NCI-H345 (cell line): ENCODE measurements at regions not wholly inside any gene's neighbourhood (a gene's known extent, or its start where the extent isn't known, plus 50 kb on each side); places are given as distances from the start of the nearest gene placed in this dataset.

Experiments
- DNase-seq: peaks from one replicate; lab custom pipeline; 2025; lab: John Stamatoyannopoulos, UW

DNA sequence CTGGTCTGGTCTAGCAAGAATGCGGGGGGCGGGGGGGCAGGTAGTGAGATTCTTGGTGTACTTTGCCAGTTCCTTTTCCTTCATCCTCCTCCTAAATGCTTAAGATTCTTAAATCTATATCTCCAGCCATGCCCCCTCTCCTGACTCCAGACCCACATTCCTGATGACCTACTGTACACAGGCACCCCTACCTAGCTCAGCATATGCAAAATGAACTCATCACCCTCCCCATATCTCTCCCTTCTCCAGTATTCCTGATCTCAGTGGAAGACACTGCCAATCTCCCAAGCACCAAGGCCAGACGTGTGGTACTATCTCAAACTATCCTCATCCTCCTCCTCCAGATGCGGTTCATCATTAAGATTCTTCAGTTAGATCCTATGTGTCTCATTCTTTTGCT, 215.8 kb downstream of the SPTSSA start:
- DNase-seq, result no peak

DNA sequence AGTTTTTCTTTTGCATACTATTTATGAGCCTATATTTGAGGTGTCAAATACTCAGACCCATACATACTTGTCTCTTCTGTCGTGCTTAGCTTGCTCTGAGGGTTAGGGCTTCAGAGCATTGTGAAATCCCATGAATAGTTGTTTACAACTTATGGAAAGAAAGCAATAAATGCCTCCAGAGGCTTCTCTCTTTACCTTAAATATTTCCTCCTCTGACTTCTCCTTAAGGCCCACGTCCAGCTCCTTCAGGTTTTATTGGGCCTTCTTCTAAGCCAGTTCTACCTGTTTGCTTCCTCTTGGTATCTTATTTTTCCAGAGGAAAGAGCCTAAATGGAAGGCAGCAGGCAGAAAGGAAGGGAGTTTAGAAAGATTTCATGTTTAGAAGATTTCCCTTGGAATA, 218.6 kb downstream of the SPTSSA start:
- no peak for DNase-seq

DNA sequence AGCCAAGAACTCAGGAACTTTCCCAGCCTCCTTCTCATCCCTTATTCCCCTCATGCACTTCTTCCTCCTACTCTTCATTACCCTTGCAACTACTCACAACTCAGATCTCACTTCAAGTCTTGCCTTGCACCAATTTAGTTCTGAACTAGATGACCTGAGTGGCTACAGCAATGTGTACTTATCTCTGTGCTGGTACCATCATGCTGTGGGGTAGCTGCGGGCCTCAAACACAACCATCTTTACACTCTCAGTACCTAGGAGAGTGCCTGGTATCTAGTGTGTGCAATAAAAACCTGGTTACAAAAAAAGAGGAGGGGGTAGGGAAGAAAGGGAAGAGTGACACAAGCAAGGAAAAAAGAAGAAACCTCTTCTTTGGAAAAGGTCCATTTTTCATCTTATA, 219.0 kb downstream of the SPTSSA start:
- DNase-seq, result no peak

DNA sequence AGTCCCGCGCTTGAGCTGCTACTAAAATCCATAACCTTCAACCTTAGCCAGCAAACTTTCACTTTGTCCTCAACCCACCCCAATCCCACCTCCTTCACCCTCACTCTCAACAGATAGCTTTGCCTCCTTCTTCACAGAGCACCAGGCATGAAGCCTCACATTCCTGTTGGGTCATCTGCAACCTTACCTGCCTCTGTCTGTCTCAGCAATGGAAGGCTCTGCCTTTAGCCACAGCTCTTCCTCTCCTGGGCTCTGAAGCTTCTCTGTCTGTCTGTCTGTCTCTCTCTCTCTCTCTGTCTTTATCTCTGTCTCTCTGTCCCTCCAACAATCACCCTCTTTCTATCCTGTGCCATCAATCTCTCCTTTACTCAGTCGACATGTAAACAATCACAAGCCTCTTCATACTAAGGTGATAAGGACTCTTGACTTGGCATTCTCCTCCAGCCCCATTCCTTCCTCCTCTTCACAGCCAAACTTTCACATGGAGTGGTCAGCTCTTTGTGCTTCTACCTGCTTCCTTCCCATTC, 220.8 kb downstream of the SPTSSA start:
- DNase-seq, result no peak

DNA sequence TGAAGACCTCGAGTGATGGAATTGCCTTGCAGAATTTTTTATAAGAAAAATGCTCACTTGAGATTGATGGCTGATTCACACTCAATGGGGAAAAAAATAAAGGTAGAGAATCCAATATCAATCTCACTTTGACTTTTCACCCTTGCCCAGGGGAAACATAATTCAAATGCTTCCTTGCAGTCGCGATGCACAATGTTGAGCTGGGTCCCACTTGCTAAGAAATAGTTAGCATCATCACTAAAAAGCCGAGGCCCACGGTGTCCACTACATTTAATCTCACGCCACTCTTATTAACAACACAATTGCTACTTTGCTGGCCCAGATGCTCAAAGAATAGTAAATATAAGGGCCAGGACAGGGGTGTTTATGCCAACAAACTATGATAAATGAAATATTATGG, 223.4 kb downstream of the SPTSSA start:
- DNase-seq, result no peak

DNA sequence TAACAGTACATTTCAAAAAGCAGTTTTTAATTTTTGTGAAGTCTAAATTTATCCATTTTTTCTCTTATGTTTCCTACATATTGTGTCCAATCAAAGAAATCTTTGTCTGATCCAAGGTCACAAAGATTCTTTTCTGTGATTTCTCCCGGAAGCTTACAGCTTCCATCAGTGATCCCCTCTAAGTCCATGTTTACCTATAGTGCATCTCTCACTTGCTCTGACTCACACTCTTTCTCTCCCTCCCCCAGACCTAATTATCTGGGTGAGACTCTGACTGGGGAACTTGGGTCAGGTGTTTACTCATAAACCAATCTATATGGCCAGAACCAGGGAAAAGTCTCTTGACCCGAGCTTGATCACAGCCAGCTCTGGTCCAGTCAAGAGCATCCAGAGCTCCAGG, 224.4 kb downstream of the SPTSSA start:
- no peak for DNase-seq

DNA sequence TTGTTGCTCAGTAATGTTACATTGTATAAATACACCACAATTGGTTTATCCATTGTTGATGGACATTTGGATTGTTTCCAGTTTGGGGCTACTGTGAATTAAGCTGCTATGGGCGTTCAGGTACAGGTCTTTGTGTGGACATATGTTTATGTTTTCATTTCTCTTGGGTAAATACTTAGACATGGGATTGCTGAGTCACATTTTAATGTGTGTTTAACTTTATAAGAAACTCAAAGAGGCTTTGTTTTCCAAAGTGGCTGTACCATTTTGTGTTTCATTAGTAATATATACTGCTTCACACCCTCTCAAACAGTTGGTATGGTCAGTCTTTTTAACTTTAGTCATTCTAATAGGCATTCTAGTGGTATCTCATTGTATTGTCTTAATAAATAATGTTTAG, 225.0 kb downstream of the SPTSSA start:
- peak; percentile 62 for DNase-seq

DNA sequence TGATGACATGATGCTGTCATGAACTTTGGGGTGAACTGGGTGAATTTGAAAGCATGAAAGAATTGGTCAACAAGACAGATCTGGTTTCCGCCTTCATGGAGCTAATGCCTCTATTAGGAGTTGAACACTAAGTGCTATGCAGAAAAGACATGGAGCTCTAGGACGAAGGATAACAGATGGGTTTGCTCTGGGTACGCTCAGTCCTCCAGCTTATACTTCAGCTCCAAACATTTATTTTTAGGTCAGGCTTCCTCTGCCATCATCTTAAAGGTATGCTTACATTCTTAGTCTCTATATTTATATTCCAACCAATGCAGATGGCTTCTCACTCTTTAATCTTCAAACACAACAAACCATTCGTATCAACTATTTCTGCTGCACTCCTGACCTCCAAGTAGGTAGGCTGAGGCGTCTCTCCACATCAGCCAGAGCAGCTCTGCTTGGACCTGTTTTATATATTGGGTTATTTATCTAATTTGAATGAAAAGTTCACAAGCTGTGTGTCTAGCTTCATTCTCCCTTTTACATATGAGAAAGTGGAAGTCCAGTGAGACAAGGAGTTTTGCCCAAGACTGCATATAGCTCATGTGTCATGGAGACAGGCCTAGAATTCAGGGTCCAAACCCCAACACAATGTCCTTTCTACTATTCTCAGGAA, 226.3 kb downstream of the SPTSSA start:
- no peak for DNase-seq

DNA sequence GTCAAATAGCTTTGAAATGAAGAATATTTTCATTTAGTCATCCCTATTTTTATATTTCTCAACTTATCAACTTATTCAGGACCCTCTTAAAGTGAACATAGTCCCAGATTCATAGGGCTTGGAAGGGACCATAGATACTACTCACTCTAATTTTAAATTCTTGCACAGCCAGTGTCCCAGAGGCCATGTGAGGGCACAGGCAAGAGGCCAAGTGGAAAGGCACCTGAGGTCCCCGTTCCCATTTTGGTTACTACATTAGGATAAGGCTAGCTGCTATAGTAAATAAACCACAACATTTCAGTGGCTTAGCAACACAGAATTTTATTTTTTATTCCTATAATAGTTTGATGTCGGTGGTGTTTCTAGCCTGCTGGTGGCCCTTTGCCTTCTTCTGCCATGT, 227.8 kb downstream of the SPTSSA start:
- no peak for DNase-seq

DNA sequence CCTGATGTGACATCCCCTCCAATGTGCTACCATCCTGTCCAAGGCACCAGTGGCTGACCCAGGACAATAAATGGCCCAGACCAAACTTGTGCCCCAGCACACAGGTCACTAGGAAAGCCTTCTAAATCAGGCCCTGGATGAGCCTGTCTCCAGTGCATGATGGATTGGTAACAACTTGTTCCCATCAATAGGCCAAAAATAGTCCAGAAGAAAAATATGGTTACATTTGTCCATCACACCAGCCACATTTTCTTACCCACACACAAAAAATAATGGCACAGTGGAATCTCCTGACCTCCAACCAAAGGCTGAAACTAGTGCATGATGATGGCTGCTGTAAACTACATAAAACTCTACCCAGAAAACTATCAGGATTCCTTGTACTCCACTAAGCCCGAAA, 228.4 kb downstream of the SPTSSA start:
- no peak for DNase-seq

DNA sequence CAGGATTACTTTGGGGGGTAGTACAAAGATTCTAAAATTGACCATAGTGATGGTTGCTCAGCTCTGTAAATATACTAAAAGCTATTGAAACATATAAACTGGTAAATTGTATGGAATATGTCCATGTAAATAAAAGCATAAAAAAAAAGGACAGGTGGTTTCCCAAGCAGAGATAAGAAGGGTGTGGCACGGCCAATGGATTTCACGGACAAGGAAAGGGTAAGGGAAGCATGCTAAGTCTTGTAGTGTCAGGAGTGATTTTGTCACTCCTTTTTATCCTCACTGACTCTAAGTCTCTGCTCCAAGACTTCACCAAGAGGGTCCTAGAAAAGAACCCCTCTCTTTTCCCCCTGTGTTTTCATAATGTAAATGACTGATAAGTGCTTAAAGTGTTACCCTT, 229.2 kb downstream of the SPTSSA start:
- DNase-seq, result no peak

DNA sequence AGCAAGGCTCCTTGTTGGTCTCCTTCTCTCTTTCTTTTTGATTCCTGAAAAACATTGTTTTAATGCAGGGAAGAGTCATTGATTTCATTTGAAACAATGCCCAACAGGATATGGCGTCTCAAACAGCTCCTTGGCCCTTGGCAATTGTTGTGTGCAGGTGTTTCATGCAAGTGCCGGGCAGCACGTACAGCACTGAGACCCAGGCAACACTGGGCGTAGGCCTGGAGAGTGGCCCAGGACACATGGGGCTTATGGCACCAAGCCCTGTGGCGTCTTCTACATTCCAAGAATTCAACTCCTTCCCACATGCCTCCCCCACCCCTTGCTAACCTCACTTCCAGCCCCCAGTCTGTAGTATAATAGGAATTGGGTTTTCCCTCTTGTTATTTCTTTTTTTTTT, 230.4 kb downstream of the SPTSSA start:
- no peak for DNase-seq

DNA sequence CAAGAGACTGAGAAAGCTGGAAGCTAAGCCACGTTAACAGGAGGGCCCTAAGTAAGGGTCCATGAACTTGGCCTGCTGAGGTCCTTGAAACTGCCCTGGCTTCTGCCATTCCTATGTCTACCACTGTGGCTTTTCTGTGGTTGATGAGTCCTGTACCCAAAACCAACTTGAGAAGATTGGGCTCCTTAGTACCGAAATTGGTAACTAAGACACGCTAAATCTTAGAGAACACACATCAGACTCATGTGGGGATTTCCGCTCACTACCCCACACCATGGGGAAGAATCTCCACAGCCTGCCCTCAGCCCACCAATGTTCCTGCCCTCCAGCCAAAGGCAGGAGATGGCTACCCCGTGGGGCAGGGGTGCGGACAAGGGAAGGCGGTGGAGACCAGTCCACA, 232.9 kb downstream of the SPTSSA start:
- DNase-seq, result no peak

DNA sequence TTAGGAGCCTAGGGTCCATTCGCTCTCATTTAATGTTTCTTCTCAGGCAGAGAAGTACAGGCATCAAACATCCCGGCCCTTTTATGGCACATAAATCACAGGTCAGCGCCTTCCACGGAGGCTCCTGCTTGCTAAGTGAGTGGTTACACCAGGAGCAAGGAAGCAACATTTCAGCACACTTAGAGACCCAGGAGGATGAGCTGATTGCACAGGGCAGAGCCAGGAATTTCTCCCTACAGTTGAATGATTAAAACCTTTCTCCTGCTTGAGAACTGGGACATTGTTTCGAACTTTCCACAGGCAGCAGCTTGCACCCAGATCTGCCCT, 233.4 kb downstream of the SPTSSA start:
- DNase-seq, result no peak

DNA sequence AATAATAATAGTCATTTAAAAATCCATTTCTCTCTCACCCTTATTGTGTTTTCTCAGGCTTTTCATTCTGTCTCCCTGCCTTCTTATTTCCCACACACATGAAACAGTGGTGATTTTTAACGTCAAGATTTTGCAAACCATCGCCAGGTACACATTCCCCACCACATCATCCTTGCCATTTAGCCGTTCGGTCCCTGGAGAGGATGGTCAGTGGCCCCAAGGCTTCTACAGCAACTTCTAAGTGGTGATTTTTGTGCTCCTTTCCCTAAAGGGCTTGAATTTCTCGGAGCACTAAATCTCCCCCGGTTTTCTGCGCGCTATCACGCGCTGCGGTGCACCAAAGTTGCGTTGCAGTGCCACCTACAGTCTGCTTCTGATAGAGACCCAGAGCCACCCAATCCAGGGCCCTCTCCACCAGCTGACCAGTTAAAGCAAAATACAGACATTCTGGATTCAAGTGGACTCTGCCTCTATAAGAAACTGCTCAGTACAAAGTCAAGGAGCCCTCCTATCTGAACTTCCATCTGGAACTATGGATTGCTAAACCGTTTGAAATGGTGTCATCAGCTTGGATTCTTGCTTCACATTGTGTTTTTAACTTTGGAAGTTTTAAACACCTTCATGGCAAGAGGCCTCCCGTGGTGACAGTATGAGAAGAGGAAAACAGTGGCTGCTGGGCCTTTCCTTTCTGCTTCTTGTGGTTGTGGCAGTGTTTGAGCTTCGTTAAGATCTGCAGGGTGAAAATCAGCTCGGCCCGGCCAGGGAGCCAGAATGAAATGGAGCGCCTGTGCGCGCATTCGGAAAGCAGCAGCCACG, 234.0 kb downstream of the SPTSSA start:
- DNase-seq, result peak; percentile 71

DNA sequence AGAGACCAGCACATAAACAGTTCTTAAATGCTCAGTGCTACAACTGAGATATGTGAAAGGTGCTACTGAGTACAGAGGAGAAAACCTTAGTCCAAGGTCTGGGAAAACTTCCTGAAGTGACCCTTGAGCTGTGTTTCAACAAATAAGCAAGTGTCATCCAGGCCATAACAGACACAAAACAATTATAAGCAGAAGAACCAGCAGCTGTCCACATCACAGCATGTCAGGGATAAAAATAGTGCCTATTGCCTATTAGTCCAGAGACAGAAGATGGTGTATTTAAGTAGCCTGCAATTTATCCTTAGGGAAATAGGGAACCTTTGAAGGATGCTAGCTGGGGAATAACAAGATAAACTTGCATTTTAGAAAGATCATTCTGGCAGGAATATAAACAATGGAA, 237.8 kb downstream of the SPTSSA start:
- no peak for DNase-seq

DNA sequence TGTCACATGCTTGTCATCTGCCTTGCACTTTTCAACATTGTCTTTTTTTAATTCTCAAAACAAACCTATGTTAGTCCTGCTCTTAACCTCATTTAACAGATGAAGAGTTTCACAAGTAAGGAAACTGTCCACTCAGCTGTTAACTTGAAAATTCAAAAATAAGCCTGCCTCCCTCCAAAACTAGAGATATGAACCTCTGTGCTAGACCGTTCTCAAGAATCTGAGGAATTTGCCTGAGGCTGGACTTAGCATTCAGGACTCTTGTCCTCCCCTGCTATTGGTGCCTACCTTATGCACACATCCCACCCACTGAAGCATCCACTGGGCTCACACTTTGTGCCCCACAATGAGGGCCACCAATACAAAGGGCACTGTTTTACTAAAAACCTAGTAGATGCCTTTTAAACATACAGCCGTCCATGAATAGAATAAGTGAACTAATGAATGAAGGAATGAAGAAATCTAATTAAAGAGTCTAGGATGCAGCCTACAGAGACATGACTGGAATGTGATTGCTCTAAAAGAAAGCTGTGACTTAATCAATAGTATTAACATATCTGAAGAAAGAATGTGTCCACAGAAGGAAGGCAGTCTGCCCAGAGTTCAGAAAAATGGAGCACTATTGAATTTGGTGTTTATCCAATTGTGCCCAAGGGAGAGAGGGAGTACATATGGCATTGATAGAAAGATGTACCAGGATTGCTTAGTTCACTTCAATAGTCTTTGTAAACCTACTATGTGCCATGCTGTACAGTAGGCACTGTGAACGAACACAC, 238.5 kb downstream of the SPTSSA start:
- DNase-seq, result no peak

DNA sequence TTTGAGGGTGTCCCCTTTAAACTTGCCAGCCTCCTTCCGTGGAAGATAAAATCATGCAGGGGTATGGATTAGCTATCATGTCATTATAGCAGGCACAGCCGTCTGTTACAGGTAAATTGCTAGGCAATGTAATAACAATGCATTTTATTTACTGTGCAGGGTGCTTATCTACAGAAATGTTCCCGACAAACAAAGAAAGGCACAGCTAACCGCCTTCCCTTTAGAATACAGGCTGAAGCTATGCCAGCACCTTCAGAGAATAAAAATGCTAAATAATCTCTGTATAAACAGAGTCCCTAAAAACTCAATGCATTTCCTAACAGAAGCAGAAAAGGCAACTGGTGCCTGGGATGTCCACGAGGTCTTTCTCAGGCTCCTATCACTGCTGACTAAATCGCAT, 239.2 kb downstream of the SPTSSA start:
- DNase-seq, result peak; percentile 63

DNA sequence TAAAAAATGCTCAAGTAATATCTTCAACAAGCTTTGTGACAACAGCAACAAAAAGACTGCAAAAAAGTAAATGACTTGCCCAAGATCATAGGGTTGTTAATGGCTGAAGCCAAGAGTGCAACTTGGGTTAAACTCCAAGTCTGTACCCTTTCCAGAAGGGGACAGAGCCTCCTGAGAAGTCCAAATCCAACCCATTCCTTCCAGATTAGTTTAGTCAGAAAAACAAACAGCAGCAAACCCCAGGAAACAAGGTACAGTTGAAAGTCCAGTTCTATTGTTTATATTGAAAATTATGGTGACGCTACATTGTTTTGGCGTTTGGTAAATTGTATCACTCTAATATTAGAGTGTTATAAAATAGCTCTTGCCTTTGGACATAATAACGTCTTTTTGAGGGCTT, 239.9 kb downstream of the SPTSSA start:
- DNase-seq, result no peak

DNA sequence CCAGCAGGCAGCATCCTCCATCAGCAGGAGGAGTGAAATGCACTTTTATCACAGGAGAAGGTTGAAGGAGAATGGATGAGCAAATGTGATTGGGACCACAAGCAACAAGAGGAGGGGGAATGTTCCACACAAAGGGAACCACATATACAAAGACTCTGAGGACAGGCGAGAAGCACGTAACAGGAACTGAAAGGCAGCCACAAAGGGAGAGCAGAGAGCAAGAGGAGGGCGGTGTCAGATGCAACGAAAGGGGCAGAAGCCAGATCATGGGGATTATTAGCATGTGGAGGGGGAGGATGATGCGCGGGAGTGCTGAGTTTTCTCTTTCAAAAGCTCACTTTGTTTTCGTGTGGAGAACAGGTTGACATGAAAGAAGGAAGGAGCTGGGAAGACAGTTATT, 241.1 kb downstream of the SPTSSA start:
- DNase-seq, result no peak

DNA sequence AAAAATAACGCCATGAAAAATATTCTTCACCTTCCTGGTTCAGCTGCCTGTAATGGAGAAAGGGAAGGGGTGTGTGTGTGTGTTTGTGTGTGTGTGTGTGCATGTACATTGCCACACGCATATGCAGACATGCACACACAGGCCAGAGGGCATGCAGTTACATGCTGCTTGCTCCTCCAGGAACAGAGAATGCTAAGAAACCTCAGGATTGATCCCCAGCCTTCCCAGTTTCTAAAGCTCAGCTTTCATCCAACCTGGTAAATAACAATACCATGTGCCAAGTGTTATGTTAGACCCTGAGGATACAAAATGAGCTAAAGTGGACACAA, 241.7 kb downstream of the SPTSSA start:
- no peak for DNase-seq

DNA sequence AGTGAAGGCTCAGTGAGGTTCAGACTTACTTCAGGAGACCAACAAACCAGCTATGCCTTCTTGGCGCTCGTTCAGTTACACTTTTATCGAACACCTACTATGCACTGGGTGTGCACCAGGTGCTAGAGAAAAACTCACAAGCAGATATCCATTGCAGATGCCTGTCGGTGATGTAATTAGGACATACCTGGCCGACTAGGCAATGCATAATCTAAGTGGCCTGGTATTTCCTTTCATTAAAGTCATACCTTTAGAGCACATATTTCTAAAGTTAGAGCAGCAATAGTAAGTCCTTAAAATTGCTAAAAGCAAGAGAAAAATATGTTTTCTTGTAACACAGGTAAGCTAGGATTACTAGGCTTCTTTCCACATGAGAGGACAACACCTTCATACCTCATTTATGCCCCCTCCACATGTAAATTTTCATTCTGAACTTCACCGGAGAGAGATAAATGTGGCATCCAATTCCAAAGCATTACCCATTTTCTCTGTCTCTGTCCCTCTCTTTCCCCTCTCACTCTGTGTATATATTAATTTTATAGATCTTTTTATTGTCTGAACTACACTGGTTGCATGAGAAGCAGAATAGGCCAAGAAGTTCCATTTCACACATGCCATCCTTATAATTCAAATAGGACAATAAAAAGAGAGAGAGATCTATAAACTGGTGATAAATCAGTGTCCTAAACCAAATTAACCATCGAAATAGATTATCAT, 242.2 kb downstream of the SPTSSA start:
- no peak for DNase-seq

DNA sequence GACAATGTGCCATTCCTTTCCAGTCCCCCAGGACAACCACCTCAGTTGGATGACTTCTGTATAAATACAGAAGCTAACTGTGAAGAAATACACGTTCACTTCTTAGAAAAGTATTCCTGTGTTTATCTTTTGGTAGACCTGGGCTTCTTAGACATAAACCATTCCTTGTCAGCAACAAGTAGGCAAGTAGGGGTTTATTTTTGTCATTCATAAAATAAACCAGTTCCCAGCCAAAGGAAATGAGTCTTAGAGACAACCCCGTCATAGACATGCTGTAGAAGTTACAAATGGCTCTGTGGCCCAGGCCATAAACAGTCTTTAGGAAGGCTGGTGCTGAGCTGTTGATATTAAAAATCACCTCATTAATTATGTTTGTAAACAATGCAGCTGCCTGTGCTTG, 243.2 kb downstream of the SPTSSA start:
- DNase-seq, result no peak
